Heart right ventricle (tissue), 16 donors: ENCODE measurements at regions not wholly inside any gene's neighbourhood (a gene's known extent, or its start where the extent isn't known, plus 50 kb on each side); places are given as distances from the start of the nearest gene placed in this dataset.

ENCODE experiments used
- ATAC-seq, 8 donors: fragments of 200-7000 bp; cut with Tn5 transposase; one replicate each; pipeline ENCODE4 v1.9.1; 2020; ENCODE audit warnings: mild to moderate bottlenecking in 8 of 8, moderate library complexity in 8 of 8, moderate number of reproducible peaks in 1 of 8
- DNase-seq, 2 donors: peaks; one replicate each; pipeline ENCODE4 v3.0.0-alpha.2; 2020
- H3K27ac ChIP-seq, 10 donors: fragments of 200-600 bp; sonication (generic) in 2 of 10; one replicate each; pipeline versions ENCODE4 v1.5.0 to v1.8.0; 2020 to 2022; ENCODE audit warnings: mild to moderate bottlenecking in 3 of 10
- H3K27me3 ChIP-seq, 7 donors: fragments of 200-600 bp; one replicate each; pipeline ENCODE4 v1.8.0; 2021 to 2022; ENCODE audit warnings: mild to moderate bottlenecking in 2 of 7
- H3K36me3 ChIP-seq, 9 donors: fragments of 200-600 bp; sonication (generic) in 1 of 9; one replicate each; pipeline versions ENCODE4 v1.5.0 to v1.8.0; 2020 to 2022; ENCODE audit warnings: mild to moderate bottlenecking in 2 of 9
- H3K4me1 ChIP-seq, 9 donors: fragments of 200-600 bp; sonication (generic) in 1 of 9; one replicate each; pipeline versions ENCODE4 v1.5.0 to v1.8.0; 2020 to 2022; ENCODE audit warnings: mild to moderate bottlenecking in 4 of 9
- H3K4me3 ChIP-seq, 10 donors: fragments of 200-600 bp; sonication (generic) in 2 of 10; one replicate each; pipeline versions ENCODE4 v1.5.0 to v1.8.0; 2020 to 2022; ENCODE audit warnings: mild to moderate bottlenecking in 7 of 10, moderate library complexity in 2 of 10
- H3K9me3 ChIP-seq, 11 donors: fragments of 200-600 bp in 10 of 11; sonication (generic) in 2 of 11; one replicate each; pipeline versions ENCODE4 v1.5.0 to v1.8.0; 2013 to 2022; ENCODE audit warnings: mild to moderate bottlenecking in 2 of 11, control low read depth in 1 of 11, moderate library complexity in 1 of 11
- CTCF ChIP-seq, 9 donors: fragments of 200-600 bp; sonication (generic) in 2 of 9; IDR thresholded peaks; one replicate each; pipeline versions ENCODE4 v1.5.0 to v1.8.0; 2021 to 2022; ENCODE audit warnings: antibody characterized with exemption in 9 of 9, mild to moderate bottlenecking in 5 of 9, moderate library complexity in 1 of 9
- WGBS, 2 donors: extraction: QIAGEN DNeasy Blood & Tissue Kit; methylation state at CpG; one replicate each; pipeline ENCODE4 v1.1.7; 2013; ENCODE audit warnings: inconsistent platforms in 1 of 2; 5-methylcytosine and 5-hydroxymethylcytosine counted together
- intact Hi-C, 10 donors: fragments of 100-400 bp; cut with DNase I; formaldehyde crosslinking; loops; one replicate each; pipeline versions ENCODE4 v1.11.1 to v1.14.2; 2022
- donor health status: Arrhythmogenic right ventricular cardiomyopathy.
- donor health status: ischemic (EF 13 %, LVEDD 7.1; RV severe dilation, severe dysfunction).
- donor health status: healthy with polysubstance abuse.
- donor health status: DM: no; HTN: yes; CAD: no.
- donor health status: DM: no; HTN: no; CAD: no.
- donor health status: ischemic (EF 25% LVEDD 6.9; RV normal size, moderate dysfunction).
- donor health status: ischemic (EF 25% LVEDD 5.7; RV mildly dilated, moderate dysfunction).
- donor health status: healthy.
- donor health status: DM: yes; HTN: yes; CAD: no.
- donor health status: Ischemic cardiomyopathy.
- donor health status: ischemic (EF 35%, LVEDD 5.7; RV mildly dilated, moderate dysfunction).
- donor health status: nonischemic (EF 11% LVEDD 7.7; RV severe dilation, severe dysfunction).
- donor health status: DM: yes; HTN: yes; CAD: no.
- donor health status: PGD.
- donor health status: ischemic (EF 29% LVEDD 5.4; RV normal size, mild dysfunction).
- donor health status: nonischemic (EF 23%, LVEDD 6.1; RV moderate dilation, normal function).

- Histone ChIP-seq H3K27me3 (no peaks in the 10 kb centered on the region), H3K27ac (no peak overlapping the region), H3K4me1 (no peaks in the 10 kb centered on the region), H3K4me3 (no peak overlapping the region), H3K9me3 (peaks cover 0 to 29% (median 21%) of the 10 kb centered on the region in 11 donors), H3K36me3 (no peaks in the 10 kb centered on the region)
- DNase-seq (no peak), ATAC-seq (no peak)
- intact Hi-C loops = no loop called here
- 92 to 94% methylated on average over 16 of the region's 16 CpGs for WGBS, 2 donors
- no peak for TF ChIP-seq CTCF (IDR thresholded peaks at IDR 0.05)
These were observed 160.9 kb upstream of the SMIM21 start for GRCh38 chr18:75588412-75588811.

GRCh38 chr18:75587131-75587530 lies 159.6 kb upstream of the SMIM21 start:
- no peak for TF ChIP-seq CTCF (IDR thresholded peaks at IDR 0.05)
- intact Hi-C loops = no loop called here
- H3K9me3 ChIP-seq = peaks cover 0 to 16% (median 8%) of the 10 kb centered on the region in 11 donors
- no peaks in the 10 kb centered on the region for H3K27me3 ChIP-seq
- H3K36me3 ChIP-seq = no peaks in the 10 kb centered on the region
- WGBS, 2 donors = 80 to 86% methylated on average over 6 of the region's 6 CpGs
- H3K4me3 ChIP-seq = no peak overlapping the region
- DNase-seq = no peak
- no peak for ATAC-seq
- H3K27ac ChIP-seq = no peak overlapping the region
- H3K4me1 ChIP-seq = no peaks in the 10 kb centered on the region

GRCh38 chr18:75586130-75586889 lies 158.8 kb upstream of the SMIM21 start:
- ATAC-seq (no peak), DNase-seq (no peak)
- peaks cover 0 to 9% (median under 1%) of the 10 kb centered on the region in 11 donors for H3K9me3 ChIP-seq
- H3K27me3 ChIP-seq = no peaks in the 10 kb centered on the region
- no peaks in the 10 kb centered on the region for H3K4me1 ChIP-seq
- H3K36me3 ChIP-seq = no peaks in the 10 kb centered on the region
- no peak for TF ChIP-seq CTCF (IDR thresholded peaks at IDR 0.05)
- no peak overlapping the region for H3K27ac ChIP-seq
- intact Hi-C loops = no loop called here
- no peak overlapping the region for H3K4me3 ChIP-seq
- WGBS, 2 donors = 76 to 79% methylated on average over 9 of the region's 9 CpGs

- no peaks in the 10 kb centered on the region for H3K27me3 ChIP-seq
- H3K27ac ChIP-seq = no peak overlapping the region
- WGBS, 2 donors = 82 to 91% methylated on average over 6 of the region's 6 CpGs
- no peaks in the 10 kb centered on the region for H3K9me3 ChIP-seq
- intact Hi-C loops = no loop called here
- TF ChIP-seq CTCF (IDR thresholded peaks at IDR 0.05) = no peak
- no peaks in the 10 kb centered on the region for H3K4me1 ChIP-seq
- no peaks in the 10 kb centered on the region for H3K36me3 ChIP-seq
- ATAC-seq = no peak
- no peak overlapping the region for H3K4me3 ChIP-seq
- no peak for DNase-seq
These were observed 155.4 kb upstream of the SMIM21 start for GRCh38 chr18:75582940-75583339.
